Ishikawa (cell line): ENCODE measurements at regions not wholly inside any gene's neighbourhood (a gene's known extent, or its start where the extent isn't known, plus 50 kb on each side); places are given as distances from the start of the nearest gene placed in this dataset.

Source experiments
- CEBPB ChIP-seq: IDR thresholded peaks from 2 replicates; pipeline ENCODE4 v1.6.1; 2012
- CREB1 ChIP-seq: IDR thresholded peaks from 2 replicates; pipeline ENCODE4 v1.6.1; 2012; ENCODE audit warnings: low read depth
- EGR1 ChIP-seq: IDR thresholded peaks from 2 replicates; pipeline ENCODE4 v1.6.1; 2012
- EP300 ChIP-seq: IDR thresholded peaks from 2 replicates; pipeline ENCODE4 v1.6.1; 2012; ENCODE audit warnings: borderline replicate concordance
- FOXM1 ChIP-seq: IDR thresholded peaks from 2 replicates; pipeline ENCODE4 v1.6.1; 2012; ENCODE audit warnings: low read depth, borderline replicate concordance
- MAX ChIP-seq: IDR thresholded peaks from 2 replicates; pipeline ENCODE4 v1.6.1; 2012
- NFIC ChIP-seq: IDR thresholded peaks from 2 replicates; pipeline ENCODE4 v1.6.1; 2012
- RAD21 ChIP-seq: IDR thresholded peaks from 2 replicates; pipeline ENCODE4 v1.6.1; 2012; ENCODE audit warnings: low read depth
- REST ChIP-seq: IDR thresholded peaks from 2 replicates; pipeline ENCODE4 v1.6.1; 2012; ENCODE audit warnings: low read depth, mild to moderate bottlenecking
- TAF1 ChIP-seq: IDR thresholded peaks from 2 replicates; pipeline ENCODE4 v1.6.1; 2012; ENCODE audit warnings: low read depth, mild to moderate bottlenecking
- TCF12 ChIP-seq: IDR thresholded peaks from 2 replicates; pipeline ENCODE4 v1.6.1; 2012; ENCODE audit warnings: low read depth
- TEAD4 ChIP-seq: IDR thresholded peaks from 2 replicates; pipeline ENCODE4 v1.6.1; 2012
- USF1 ChIP-seq: IDR thresholded peaks from 2 replicates; pipeline ENCODE4 v1.6.1; 2012
- YY1 ChIP-seq: IDR thresholded peaks from 2 replicates; pipeline ENCODE4 v1.6.1; 2012; ENCODE audit warnings: low read depth
- ZBTB7A ChIP-seq: IDR thresholded peaks from 2 replicates; pipeline ENCODE4 v1.6.1; 2012; ENCODE audit warnings: low read depth

- TF ChIP-seq CEBPB: no peak
- no peak for TF ChIP-seq FOXM1
- TF ChIP-seq TEAD4: no peak
Observed at GRCh38 chr6:170101281-170102035, 189.4 kb downstream of the DLL1 start.

GRCh38 chr6:170100046-170100445 is 190.8 kb downstream of the DLL1 start:
- no peak for TF ChIP-seq USF1
- no peak for TF ChIP-seq ZBTB7A
- no peak for TF ChIP-seq FOXM1

GRCh38 chr6:170099387-170099786 is 191.5 kb downstream of the DLL1 start:
- TF ChIP-seq REST (no peak), TAF1 (no peak), CEBPB (no peak), MAX (no peak), FOXM1 (no peak), TCF12 (no peak), USF1 (no peak), RAD21 (no peak), EGR1 (no peak), YY1 (no peak), NFIC (no peak), CREB1 (no peak), EP300 (no peak), ZBTB7A (no peak), TEAD4 (no peak)

GRCh38 chr6:170098428-170099170 is 192.3 kb downstream of the DLL1 start:
- TF ChIP-seq TAF1 (no peak), USF1 (no peak), EGR1 (no peak), TCF12 (no peak), CREB1 (no peak), MAX (no peak), EP300 (no peak), RAD21 (no peak), CEBPB (no peak), YY1 (no peak), NFIC (no peak), ZBTB7A (no peak), FOXM1 (no peak), TEAD4 (no peak)

- TF ChIP-seq TCF12 (no peak), RAD21 (no peak), EP300 (no peak), USF1 (no peak)
Observed at GRCh38 chr6:170097505-170098427, 193.1 kb downstream of the DLL1 start.

GRCh38 chr6:170096803-170097504 is 193.9 kb downstream of the DLL1 start:
- TF ChIP-seq MAX (no peak), EP300 (no peak), CREB1 (no peak), EGR1 (no peak), REST (no peak), TAF1 (no peak), FOXM1 (no peak), NFIC (no peak), RAD21 (no peak), TCF12 (no peak), USF1 (no peak), TEAD4 (no peak), CEBPB (no peak), ZBTB7A (no peak), YY1 (no peak)
